BLaER1 treated with 17β-estradiol and CSF1 and Interleukin-3, amounts not matched to agents 10 nM and 100 nM (cell line): ENCODE measurements at regions not wholly inside any gene's neighbourhood (a gene's known extent, or its start where the extent isn't known, plus 50 kb on each side); places are given as distances from the start of the nearest gene placed in this dataset.

Experiments
- H3K27ac ChIP-seq, 11 experiments: shearing (Covaris generic); formaldehyde crosslinking; 2 replicates each; pipeline ENCODE4 v1.8.1; 2022
- H3K27me3 ChIP-seq, 11 experiments: shearing (Covaris generic); formaldehyde crosslinking; 2 replicates each; pipeline ENCODE4 v1.8.1; 2022
- H3K36me3 ChIP-seq, 11 experiments: shearing (Covaris generic); formaldehyde crosslinking; 2 replicates each; pipeline ENCODE4 v1.8.1; 2022
- H3K4me1 ChIP-seq, 10 experiments: shearing (Covaris generic); formaldehyde crosslinking; 2 replicates each; pipeline ENCODE4 v1.8.1; 2022
- H3K4me2 ChIP-seq, 11 experiments: shearing (Covaris generic); formaldehyde crosslinking; 2 replicates each; pipeline ENCODE4 v1.8.1; 2022
- H3K4me3 ChIP-seq, 10 experiments: shearing (Covaris generic); formaldehyde crosslinking; 2 replicates each; pipeline ENCODE4 v1.8.1; 2022
- H3K9ac ChIP-seq, 11 experiments: shearing (Covaris generic); formaldehyde crosslinking; 2 replicates each; pipeline ENCODE4 v1.8.1; 2022
- H3K9me3 ChIP-seq, 11 experiments: shearing (Covaris generic); formaldehyde crosslinking; replicated peaks in 1 of 11; 2 replicates each; pipeline ENCODE4 v1.8.1; 2022
- H4K20me1 ChIP-seq, 11 experiments: shearing (Covaris generic); formaldehyde crosslinking; 2 replicates each; pipeline ENCODE4 v1.8.1; 2022
- Cebpa-rat ChIP-seq, 11 experiments: shearing (Covaris generic); IDR thresholded peaks; 2 replicates each; pipeline ENCODE4 v1.8.1; 2022

GRCh38 chr4:30462445-30463090 is 257.6 kb upstream of the PCDH7 start:
- no peaks in the 10 kb centered on the region for H3K27me3 ChIP-seq
- no peak overlapping the region for H3K9ac ChIP-seq
- H4K20me1 ChIP-seq: no peaks in the 10 kb centered on the region
- no peak overlapping the region for H3K4me3 ChIP-seq
- H3K4me2 ChIP-seq: no peak overlapping the region
- H3K36me3 ChIP-seq: no peaks in the 10 kb centered on the region
- no peaks in the 10 kb centered on the region for H3K4me1 ChIP-seq
- no peak overlapping the region for H3K27ac ChIP-seq
- H3K9me3 ChIP-seq: no peaks in the 10 kb centered on the region
- TF ChIP-seq Cebpa-rat (IDR thresholded peaks at IDR 0.05): no peak

GRCh38 chr4:30471861-30472260 is 248.3 kb upstream of the PCDH7 start:
- Histone ChIP-seq H3K4me3 (no peak overlapping the region), H3K4me2 (no peak overlapping the region), H3K27me3 (no peaks in the 10 kb centered on the region), H3K9me3 (no peaks in the 10 kb centered on the region), H3K27ac (no peak overlapping the region), H4K20me1 (no peaks in the 10 kb centered on the region), H3K9ac (no peak overlapping the region), H3K4me1 (no peaks in the 10 kb centered on the region), H3K36me3 (no peaks in the 10 kb centered on the region)
- no peak for TF ChIP-seq Cebpa-rat (IDR thresholded peaks at IDR 0.05)

GRCh38 chr4:30473225-30473624 is 246.9 kb upstream of the PCDH7 start:
- no peak overlapping the region for H3K4me3 ChIP-seq
- no peaks in the 10 kb centered on the region for H4K20me1 ChIP-seq
- no peaks in the 10 kb centered on the region for H3K27me3 ChIP-seq
- H3K4me2 ChIP-seq: no peak overlapping the region
- H3K9me3 ChIP-seq: no peaks in the 10 kb centered on the region
- H3K36me3 ChIP-seq: no peaks in the 10 kb centered on the region
- H3K9ac ChIP-seq: no peak overlapping the region
- TF ChIP-seq Cebpa-rat (IDR thresholded peaks at IDR 0.05): no peak
- no peaks in the 10 kb centered on the region for H3K4me1 ChIP-seq
- H3K27ac ChIP-seq: no peak overlapping the region

- no peak overlapping the region for H3K4me2 ChIP-seq
- H3K9ac ChIP-seq: no peak overlapping the region
- H3K9me3 ChIP-seq: no peaks in the 10 kb centered on the region
- TF ChIP-seq Cebpa-rat (IDR thresholded peaks at IDR 0.05): no peak
- H4K20me1 ChIP-seq: no peaks in the 10 kb centered on the region
- no peak overlapping the region for H3K27ac ChIP-seq
- no peaks in the 10 kb centered on the region for H3K4me1 ChIP-seq
- H3K36me3 ChIP-seq: no peaks in the 10 kb centered on the region
- H3K4me3 ChIP-seq: no peak overlapping the region
- no peaks in the 10 kb centered on the region for H3K27me3 ChIP-seq
Observed at GRCh38 chr4:30495251-30495650, 224.9 kb upstream of the PCDH7 start.

- Histone ChIP-seq H3K9ac (no peak overlapping the region), H3K4me1 (no peaks in the 10 kb centered on the region), H3K9me3 (no peaks in the 10 kb centered on the region), H3K4me2 (no peak overlapping the region), H3K27ac (no peak overlapping the region), H4K20me1 (no peaks in the 10 kb centered on the region), H3K4me3 (no peak overlapping the region), H3K36me3 (no peaks in the 10 kb centered on the region), H3K27me3 (no peaks in the 10 kb centered on the region)
- no peak for TF ChIP-seq Cebpa-rat (IDR thresholded peaks at IDR 0.05)
Observed at GRCh38 chr4:30495651-30496310, 224.4 kb upstream of the PCDH7 start.

GRCh38 chr4:30511751-30512150 is 208.4 kb upstream of the PCDH7 start:
- no peaks in the 10 kb centered on the region for H3K9me3 ChIP-seq
- H3K27ac ChIP-seq: no peak overlapping the region
- no peaks in the 10 kb centered on the region for H3K27me3 ChIP-seq
- TF ChIP-seq Cebpa-rat (IDR thresholded peaks at IDR 0.05): no peak
- no peak overlapping the region for H3K4me2 ChIP-seq
- no peak overlapping the region for H3K9ac ChIP-seq
- no peaks in the 10 kb centered on the region for H3K36me3 ChIP-seq
- no peaks in the 10 kb centered on the region for H3K4me1 ChIP-seq
- H3K4me3 ChIP-seq: no peak overlapping the region
- H4K20me1 ChIP-seq: no peaks in the 10 kb centered on the region

- no peak overlapping the region for H3K27ac ChIP-seq
- no peaks in the 10 kb centered on the region for H3K9me3 ChIP-seq
- H3K4me3 ChIP-seq: no peak overlapping the region
- no peak for TF ChIP-seq Cebpa-rat (IDR thresholded peaks at IDR 0.05)
- H4K20me1 ChIP-seq: no peaks in the 10 kb centered on the region
- H3K27me3 ChIP-seq: no peaks in the 10 kb centered on the region
- no peak overlapping the region for H3K4me2 ChIP-seq
- no peaks in the 10 kb centered on the region for H3K36me3 ChIP-seq
- no peaks in the 10 kb centered on the region for H3K4me1 ChIP-seq
- no peak overlapping the region for H3K9ac ChIP-seq
Observed at GRCh38 chr4:30518211-30518610, 202.0 kb upstream of the PCDH7 start.

- Histone ChIP-seq H4K20me1 (no peaks in the 10 kb centered on the region), H3K4me3 (no peak overlapping the region), H3K9me3 (no peaks in the 10 kb centered on the region), H3K36me3 (no peaks in the 10 kb centered on the region), H3K9ac (no peak overlapping the region), H3K4me1 (no peaks in the 10 kb centered on the region), H3K4me2 (no peak overlapping the region), H3K27ac (no peak overlapping the region), H3K27me3 (no peaks in the 10 kb centered on the region)
- no peak for TF ChIP-seq Cebpa-rat (IDR thresholded peaks at IDR 0.05)
Observed at GRCh38 chr4:30525662-30526315, 194.4 kb upstream of the PCDH7 start.

GRCh38 chr4:30535255-30535654 is 184.9 kb upstream of the PCDH7 start:
- no peaks in the 10 kb centered on the region for H3K27me3 ChIP-seq
- H3K4me1 ChIP-seq: peaks cover 0 to 7% (median 0%) of the 10 kb centered on the region in 10 experiments; a peak in 5 of 20 replicates

GRCh38 chr4:30536231-30536630 is 183.9 kb upstream of the PCDH7 start:
- H3K9ac ChIP-seq: no peak overlapping the region

More at GRCh38 chr4:30535255-30535654, 184.9 kb upstream of the PCDH7 start:
- Histone ChIP-seq H4K20me1 (no peaks in the 10 kb centered on the region), H3K4me3 (no peak overlapping the region), H3K9me3 (no peaks in the 10 kb centered on the region), H3K27ac (no peak overlapping the region), H3K4me2 (no peak overlapping the region), H3K9ac (no peak overlapping the region), H3K36me3 (no peaks in the 10 kb centered on the region)
- TF ChIP-seq Cebpa-rat (IDR thresholded peaks at IDR 0.05): no peak

More at GRCh38 chr4:30536231-30536630, 183.9 kb upstream of the PCDH7 start:
- Histone ChIP-seq H3K36me3 (no peaks in the 10 kb centered on the region), H3K27me3 (no peaks in the 10 kb centered on the region), H4K20me1 (no peaks in the 10 kb centered on the region), H3K4me2 (no peak overlapping the region), H3K4me3 (no peak overlapping the region), H3K9me3 (no peaks in the 10 kb centered on the region), H3K4me1 (peaks cover 0 to 7% (median 0%) of the 10 kb centered on the region in 10 experiments; a peak in 5 of 20 replicates), H3K27ac (no peak overlapping the region)
- no peak for TF ChIP-seq Cebpa-rat (IDR thresholded peaks at IDR 0.05)
